SH-SY5Y (cell line): ENCODE measurements at regions not wholly inside any gene's neighbourhood (a gene's known extent, or its start where the extent isn't known, plus 50 kb on each side); places are given as distances from the start of the nearest gene placed in this dataset.

Source experiments
- GATA2 ChIP-seq: IDR thresholded peaks from 2 replicates; pipeline ENCODE4 v1.6.1; 2011; ENCODE audit warnings: mild to moderate bottlenecking, low read depth, low read length
- GATA3 ChIP-seq: IDR thresholded peaks from 2 replicates; pipeline ENCODE4 v1.6.1; 2011; ENCODE audit warnings: low read depth, mild to moderate bottlenecking, low read length, moderate library complexity

DNA sequence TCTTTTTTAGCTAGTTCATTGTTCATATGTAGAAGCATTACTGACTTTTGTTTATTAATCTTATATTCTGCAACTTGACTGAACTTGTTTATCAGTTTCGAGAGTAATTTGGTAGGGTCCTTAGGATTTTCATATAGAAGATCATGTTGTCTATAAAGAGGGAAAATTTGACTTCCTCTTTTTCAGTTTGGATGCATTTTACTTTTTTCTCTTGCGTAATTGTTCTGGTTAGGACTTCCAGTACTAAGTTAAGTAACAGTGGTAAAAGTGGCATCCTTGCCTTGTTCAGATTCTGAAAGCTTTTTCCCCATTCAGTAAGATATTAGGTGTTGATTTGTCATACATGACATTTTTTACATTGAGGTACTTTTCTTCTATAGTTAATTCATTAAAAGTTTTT, 726.0 kb downstream of the KCNJ3 start:
- no peak for TF ChIP-seq GATA3
- no peak for TF ChIP-seq GATA2
